PC-3 (cell line): ENCODE measurements at regions not wholly inside any gene's neighbourhood (a gene's known extent, or its start where the extent isn't known, plus 50 kb on each side); places are given as distances from the start of the nearest gene placed in this dataset.

Source experiments
- CTCF ChIP-seq: fragments of 300-600 bp; sonication (generic); conservative IDR thresholded peaks from 2 replicates; pipeline ENCODE4 v1.5.1; 2017; ENCODE audit warnings: antibody characterized with exemption, low read depth, mild to moderate bottlenecking, low read length
- EZH2phosphoT487 ChIP-seq: fragments of 300-600 bp; sonication (generic); IDR thresholded peaks from 2 replicates; pipeline ENCODE4 v1.6.1; 2018; ENCODE audit warnings: mild to moderate bottlenecking, antibody characterized with exemption, low read length, borderline replicate concordance

GRCh38 chr20:23148731-23149570, 62.8 kb upstream of the CD93 start:
- TF ChIP-seq CTCF = no peak
- TF ChIP-seq EZH2phosphoT487 = no peak
